ENCODE measurements at regions not wholly inside any gene's neighbourhood (a gene's known extent, or its start where the extent isn't known, plus 50 kb on each side); places are given as distances from the start of the nearest gene placed in this dataset.

GRCh38 chr1:147811273-147811672 is 50.9 kb upstream of the GJA5 start:
- H3K36me3 ChIP-seq: no peaks in the 10 kb centered on the region
- H3K9me3 ChIP-seq: no peaks in the 10 kb centered on the region
- no peak for DNase-seq
- no peaks in the 10 kb centered on the region for H3K27me3 ChIP-seq
- H3K27ac ChIP-seq: no peak overlapping the region
- H3K4me3 ChIP-seq (replicated peaks in 1 of 3): no peak overlapping the region
- WGBS, 2 donors: 87 to 88% methylated on average over 5 of the region's 5 CpGs
- intact Hi-C loops (cut with DNase I): no loop called here
- H3K4me1 ChIP-seq: no peaks in the 10 kb centered on the region
- TF ChIP-seq POLR2A (IDR thresholded peaks at IDR 0.05): no peak
- no peak for TF ChIP-seq CTCF (IDR thresholded peaks at IDR 0.05)

- Histone ChIP-seq H3K9me3 (no peaks in the 10 kb centered on the region), H3K27ac (no peak overlapping the region), H3K36me3 (no peaks in the 10 kb centered on the region), H3K27me3 (no peaks in the 10 kb centered on the region), H3K4me1 (no peaks in the 10 kb centered on the region), H3K4me3 (replicated peaks in 1 of 3) (no peak overlapping the region)
- no peak for TF ChIP-seq CTCF (IDR thresholded peaks at IDR 0.05)
- TF ChIP-seq POLR2A (IDR thresholded peaks at IDR 0.05): no peak
- no peak for DNase-seq
- 38 to 68% methylated on average over 3 of the region's 3 CpGs for WGBS, 2 donors
- intact Hi-C loops (cut with DNase I): no loop called here
These were observed 51.3 kb upstream of the GJA5 start for GRCh38 chr1:147811751-147812150.

GRCh38 chr1:147812799-147813198 is 52.4 kb upstream of the GJA5 start:
- Histone ChIP-seq H3K27ac (no peak overlapping the region), H3K36me3 (no peaks in the 10 kb centered on the region), H3K27me3 (no peaks in the 10 kb centered on the region), H3K4me1 (no peaks in the 10 kb centered on the region), H3K9me3 (no peaks in the 10 kb centered on the region), H3K4me3 (replicated peaks in 1 of 3) (no peak overlapping the region)
- no peak for DNase-seq
- 85 to 91% methylated on average over 2 of the region's 2 CpGs for WGBS, 2 donors
- intact Hi-C loops (cut with DNase I): no loop called here
- TF ChIP-seq CTCF (IDR thresholded peaks at IDR 0.05) (no peak), POLR2A (IDR thresholded peaks at IDR 0.05) (no peak)

- no peak overlapping the region for H3K4me3 ChIP-seq (replicated peaks in 1 of 3)
- 72 to 88% methylated on average over 2 of the region's 2 CpGs for WGBS, 2 donors
- H3K27ac ChIP-seq: no peak overlapping the region
- no peaks in the 10 kb centered on the region for H3K9me3 ChIP-seq
- DNase-seq: no peak
- no peaks in the 10 kb centered on the region for H3K36me3 ChIP-seq
- no peaks in the 10 kb centered on the region for H3K27me3 ChIP-seq
- no peaks in the 10 kb centered on the region for H3K4me1 ChIP-seq
- intact Hi-C loops (cut with DNase I): no loop called here
- TF ChIP-seq CTCF (IDR thresholded peaks at IDR 0.05) (no peak), POLR2A (IDR thresholded peaks at IDR 0.05) (no peak)
These were observed 55.1 kb upstream of the GJA5 start for GRCh38 chr1:147815503-147815902.

- Histone ChIP-seq H3K36me3 (no peaks in the 10 kb centered on the region), H3K4me1 (no peaks in the 10 kb centered on the region), H3K9me3 (no peaks in the 10 kb centered on the region), H3K27ac (no peak overlapping the region), H3K27me3 (no peaks in the 10 kb centered on the region), H3K4me3 (replicated peaks in 1 of 3) (no peak overlapping the region)
- no peak for DNase-seq
- intact Hi-C loops (cut with DNase I): no loop called here
- WGBS, 2 donors: 60 to 83% methylated on average over 4 of the region's 4 CpGs
- TF ChIP-seq CTCF (IDR thresholded peaks at IDR 0.05) (no peak), POLR2A (IDR thresholded peaks at IDR 0.05) (no peak)
These were observed 60.4 kb upstream of the GJA5 start for GRCh38 chr1:147820761-147821297.
